PFSK-1 (cell line): ENCODE measurements at regions not wholly inside any gene's neighbourhood (a gene's known extent, or its start where the extent isn't known, plus 50 kb on each side); places are given as distances from the start of the nearest gene placed in this dataset.

Source experiments
- FOXP2 ChIP-seq: optimal IDR thresholded peaks from 2 replicates; pipeline ENCODE3; 2011; ENCODE audit warnings: borderline replicate concordance, control low read depth, inconsistent platforms; ENCODE audit not compliant: insufficient read depth; ENCODE audit errors: extremely low read length, extremely low read depth
- POLR2AphosphoS5 ChIP-seq: IDR thresholded peaks from 2 replicates; pipeline ENCODE4 v1.6.1; 2012; ENCODE audit warnings: low read depth, mild to moderate bottlenecking, control low read depth, low read length, moderate library complexity
- SIN3A ChIP-seq: IDR thresholded peaks from 2 replicates; pipeline ENCODE4 v1.6.1; 2012; ENCODE audit warnings: mild to moderate bottlenecking, low read length, moderate library complexity, borderline replicate concordance; ENCODE audit not compliant: insufficient read depth
- TAF1 ChIP-seq: IDR thresholded peaks from 2 replicates; pipeline ENCODE4 v1.6.1; 2012; ENCODE audit warnings: low read length, control low read depth, borderline replicate concordance; ENCODE audit not compliant: insufficient read depth
- TF ChIP-seq, protein P1 (sequence below), 2 experiments: IDR thresholded peaks; 2 replicates each; pipeline versions ENCODE4 v1.6.1 to v1.8.0; 2011 to 2012; ENCODE audit warnings: low read depth in 2 of 2, low read length in 2 of 2, control low read depth in 1 of 2, inconsistent platforms in 1 of 2, mild to moderate bottlenecking in 1 of 2, moderate library complexity in 1 of 2; ENCODE audit not compliant: insufficient read depth in 1 of 2

DNA sequence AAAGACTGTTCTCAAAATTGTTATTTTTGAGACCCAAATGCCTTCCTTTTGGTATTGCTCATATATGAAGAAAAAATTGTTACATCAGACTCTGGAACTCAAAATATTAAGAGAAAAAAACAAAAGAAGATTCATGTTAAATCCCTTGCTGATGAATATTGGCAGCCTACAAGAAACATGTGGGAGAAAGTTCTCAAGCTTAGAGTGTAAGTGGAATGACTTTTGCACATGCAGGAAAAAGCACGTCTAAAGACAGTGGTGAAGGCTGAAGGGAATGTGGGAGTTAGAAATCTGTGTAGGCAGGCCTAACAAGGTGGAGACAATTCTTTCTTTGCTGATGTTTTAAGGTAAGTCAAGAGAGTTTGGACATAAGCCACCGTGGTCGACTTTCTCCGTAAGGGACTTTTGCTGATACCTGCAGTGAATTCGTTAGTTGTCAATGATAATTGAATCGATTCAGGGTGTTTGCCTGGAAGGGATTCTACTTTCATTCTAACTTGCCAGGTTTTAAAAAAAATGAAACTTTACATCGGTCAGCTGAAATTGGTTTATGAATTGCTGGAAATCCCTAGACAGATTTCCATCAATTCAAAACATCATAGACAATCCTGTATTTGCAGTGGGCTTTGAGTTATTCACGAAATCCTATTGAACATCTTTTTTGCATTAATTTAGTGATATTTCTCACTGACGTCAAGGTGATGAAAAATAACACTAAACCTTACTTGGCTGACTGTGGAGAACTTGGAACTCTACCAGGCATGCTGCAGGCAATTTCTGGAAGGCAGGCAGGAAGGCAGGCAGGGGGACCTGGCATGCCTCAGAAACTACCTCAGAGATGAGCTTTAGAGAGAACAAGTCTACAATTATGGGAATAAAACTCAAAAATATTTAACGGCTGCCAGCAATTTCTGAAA lies 359.1 kb upstream of the ADAMTSL1 start:
- TF ChIP-seq POLR2AphosphoS5 (no peak), SIN3A (no peak), TAF1 (no peak), FOXP2 (no peak)
- TF ChIP-seq, protein P1, sequence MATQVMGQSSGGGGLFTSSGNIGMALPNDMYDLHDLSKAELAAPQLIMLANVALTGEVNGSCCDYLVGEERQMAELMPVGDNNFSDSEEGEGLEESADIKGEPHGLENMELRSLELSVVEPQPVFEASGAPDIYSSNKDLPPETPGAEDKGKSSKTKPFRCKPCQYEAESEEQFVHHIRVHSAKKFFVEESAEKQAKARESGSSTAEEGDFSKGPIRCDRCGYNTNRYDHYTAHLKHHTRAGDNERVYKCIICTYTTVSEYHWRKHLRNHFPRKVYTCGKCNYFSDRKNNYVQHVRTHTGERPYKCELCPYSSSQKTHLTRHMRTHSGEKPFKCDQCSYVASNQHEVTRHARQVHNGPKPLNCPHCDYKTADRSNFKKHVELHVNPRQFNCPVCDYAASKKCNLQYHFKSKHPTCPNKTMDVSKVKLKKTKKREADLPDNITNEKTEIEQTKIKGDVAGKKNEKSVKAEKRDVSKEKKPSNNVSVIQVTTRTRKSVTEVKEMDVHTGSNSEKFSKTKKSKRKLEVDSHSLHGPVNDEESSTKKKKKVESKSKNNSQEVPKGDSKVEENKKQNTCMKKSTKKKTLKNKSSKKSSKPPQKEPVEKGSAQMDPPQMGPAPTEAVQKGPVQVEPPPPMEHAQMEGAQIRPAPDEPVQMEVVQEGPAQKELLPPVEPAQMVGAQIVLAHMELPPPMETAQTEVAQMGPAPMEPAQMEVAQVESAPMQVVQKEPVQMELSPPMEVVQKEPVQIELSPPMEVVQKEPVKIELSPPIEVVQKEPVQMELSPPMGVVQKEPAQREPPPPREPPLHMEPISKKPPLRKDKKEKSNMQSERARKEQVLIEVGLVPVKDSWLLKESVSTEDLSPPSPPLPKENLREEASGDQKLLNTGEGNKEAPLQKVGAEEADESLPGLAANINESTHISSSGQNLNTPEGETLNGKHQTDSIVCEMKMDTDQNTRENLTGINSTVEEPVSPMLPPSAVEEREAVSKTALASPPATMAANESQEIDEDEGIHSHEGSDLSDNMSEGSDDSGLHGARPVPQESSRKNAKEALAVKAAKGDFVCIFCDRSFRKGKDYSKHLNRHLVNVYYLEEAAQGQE (IDR thresholded peaks at IDR 0.05; ENCODE audit: insufficient read depth in 1 of 2, low read depth in 2 of 2, low read length in 2 of 2), result no peak

DNA sequence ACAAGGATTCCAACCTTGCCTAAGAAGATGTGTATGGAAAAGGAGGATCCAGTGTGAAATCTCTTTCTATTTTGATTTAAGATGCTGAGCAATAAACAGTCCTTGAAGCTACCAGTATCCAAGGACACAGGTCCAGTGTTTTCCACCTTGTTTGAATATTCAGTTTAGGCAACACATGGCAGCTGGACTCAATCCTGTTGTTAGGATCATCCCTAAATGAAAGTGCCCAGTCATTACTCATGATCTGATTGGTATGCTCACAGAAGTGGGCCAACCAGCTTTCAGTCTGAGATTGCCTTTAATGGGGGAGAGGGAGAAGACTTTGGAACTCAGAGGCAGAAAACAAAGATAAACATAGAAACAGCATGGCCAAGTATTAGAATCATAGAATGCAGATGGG lies 355.7 kb upstream of the ADAMTSL1 start:
- TF ChIP-seq FOXP2 (no peak), POLR2AphosphoS5 (no peak), TAF1 (no peak), SIN3A (no peak)
- TF ChIP-seq, protein P1 (IDR thresholded peaks at IDR 0.05; ENCODE audit: insufficient read depth in 1 of 2, low read depth in 2 of 2, low read length in 2 of 2), result no peak

GRCh38 chr9:18122171-18122570 lies 351.8 kb upstream of the ADAMTSL1 start:
- TF ChIP-seq, protein P1 (IDR thresholded peaks at IDR 0.05; ENCODE audit: insufficient read depth in 1 of 2, low read depth in 2 of 2, low read length in 2 of 2), result no peak
- TF ChIP-seq FOXP2 (no peak), SIN3A (no peak), TAF1 (no peak), POLR2AphosphoS5 (no peak)

DNA sequence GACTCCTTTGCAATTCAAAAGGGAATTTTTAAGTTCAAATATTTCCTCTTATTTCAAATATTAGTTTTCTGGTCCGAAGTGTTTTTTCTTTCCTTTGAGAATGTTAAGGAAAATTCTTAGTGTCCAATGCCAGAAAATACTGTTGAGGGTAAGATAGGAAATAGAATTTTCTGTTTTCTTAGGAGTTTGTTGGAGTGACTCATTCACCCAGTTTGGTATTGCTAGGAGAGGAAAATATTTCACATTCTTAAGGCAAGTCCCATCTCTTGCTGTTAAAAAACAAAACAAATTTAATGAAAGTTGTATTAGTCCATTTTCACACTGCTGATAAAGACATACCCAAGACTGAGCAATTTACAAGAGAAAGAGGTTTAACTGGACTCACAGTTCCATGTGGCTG lies 349.2 kb upstream of the ADAMTSL1 start:
- TF ChIP-seq POLR2AphosphoS5 (no peak), FOXP2 (no peak), SIN3A (no peak), TAF1 (no peak)
- TF ChIP-seq, protein P1 (IDR thresholded peaks at IDR 0.05; ENCODE audit: insufficient read depth in 1 of 2, low read depth in 2 of 2, low read length in 2 of 2), result no peak
